GM18873 (cell line): ENCODE measurements at regions not wholly inside any gene's neighbourhood (a gene's known extent, or its start where the extent isn't known, plus 50 kb on each side); places are given as distances from the start of the nearest gene placed in this dataset.
"Not testable (repeated sequence)": the region's sequence is repeated elsewhere in the genome, so short reads cannot be mapped to it uniquely, and the experiment has no call there.

Experiments used
- ATAC-seq: cut with Tn5 transposase; IDR thresholded peaks from one replicate; pipeline ENCODE4 v1.9.1; 2021; ENCODE audit warnings: mild to moderate bottlenecking, moderate library complexity, moderate number of reproducible peaks; ENCODE audit not compliant: unreplicated experiment, low FRiP score

GRCh38 chr22:22772883-22773282 is 114.7 kb upstream of the IGLL5 start:
- ATAC-seq = no peak

GRCh38 chr22:22773427-22773826 is 114.2 kb upstream of the IGLL5 start:
- ATAC-seq = no peak

GRCh38 chr22:22773979-22774604 is 113.5 kb upstream of the IGLL5 start:
- no peak for ATAC-seq

- not testable (repeated sequence) for ATAC-seq
These were observed 112.9 kb upstream of the IGLL5 start for GRCh38 chr22:22774762-22775161.

GRCh38 chr22:22776121-22776520 is 111.5 kb upstream of the IGLL5 start:
- ATAC-seq = no peak

- ATAC-seq = no peak
These were observed 108.4 kb upstream of the IGLL5 start for GRCh38 chr22:22779213-22779612.

- no peak for ATAC-seq
These were observed 104.0 kb upstream of the IGLL5 start for GRCh38 chr22:22783575-22783974.

GRCh38 chr22:22784249-22785039 is 103.2 kb upstream of the IGLL5 start:
- no peak for ATAC-seq

GRCh38 chr22:22785316-22786065 is 102.1 kb upstream of the IGLL5 start:
- no peak for ATAC-seq

GRCh38 chr22:22786301-22787115 is 101.1 kb upstream of the IGLL5 start:
- no peak for ATAC-seq

- no peak for ATAC-seq
These were observed 100.5 kb upstream of the IGLL5 start for GRCh38 chr22:22787151-22787550.

GRCh38 chr22:22787786-22788459 is 99.7 kb upstream of the IGLL5 start:
- ATAC-seq = no peak

GRCh38 chr22:22788460-22789037 is 99.1 kb upstream of the IGLL5 start:
- no peak for ATAC-seq

- ATAC-seq = no peak
These were observed 98.2 kb upstream of the IGLL5 start for GRCh38 chr22:22789233-22789921.

- no peak for ATAC-seq
These were observed 97.4 kb upstream of the IGLL5 start for GRCh38 chr22:22789922-22790845.

GRCh38 chr22:22791438-22792181 is 96.0 kb upstream of the IGLL5 start:
- ATAC-seq = no peak

GRCh38 chr22:22792205-22792786 is 95.3 kb upstream of the IGLL5 start:
- ATAC-seq = not testable (repeated sequence)
